ENCODE measurements at regions not wholly inside any gene's neighbourhood (a gene's known extent, or its start where the extent isn't known, plus 50 kb on each side); places are given as distances from the start of the nearest gene placed in this dataset.

DNA sequence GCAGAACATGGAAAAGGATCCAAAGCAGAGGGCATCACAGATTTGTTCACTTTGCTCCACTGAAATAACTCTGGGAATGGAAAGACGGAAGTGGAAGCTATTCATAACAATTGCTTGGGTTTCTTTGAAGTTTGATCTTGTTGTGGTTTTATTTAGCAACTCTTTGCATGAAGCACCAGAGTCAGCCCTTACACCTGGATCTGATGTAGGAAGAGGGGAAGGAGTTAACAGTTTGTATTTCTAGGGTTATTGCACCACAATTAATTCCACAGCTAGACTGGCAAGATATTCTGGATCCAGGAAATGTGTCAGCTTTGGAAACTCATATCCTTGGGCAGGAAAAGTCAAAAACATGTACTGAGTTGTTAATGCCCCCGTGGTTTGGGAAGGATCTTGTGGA lies 1143.4 kb downstream of the CNTNAP5 start:
- intact Hi-C loops (cut with DNase I) = no loop called here
- Histone ChIP-seq H3K4me3 (no peak overlapping the region), H3K27me3 (no peaks in the 10 kb centered on the region), H3K4me1 (ENCODE audit: insufficient read depth) (no peaks in the 10 kb centered on the region), H3K27ac (no peak overlapping the region), H3K9me3 (no peaks in the 10 kb centered on the region), H3K36me3 (no peaks in the 10 kb centered on the region)
- no peak for DNase-seq
- WGBS, 3 donors = 58 to 83% (median 62%) methylated on average over 2 of the region's 2 CpGs
- TF ChIP-seq, protein P1, sequence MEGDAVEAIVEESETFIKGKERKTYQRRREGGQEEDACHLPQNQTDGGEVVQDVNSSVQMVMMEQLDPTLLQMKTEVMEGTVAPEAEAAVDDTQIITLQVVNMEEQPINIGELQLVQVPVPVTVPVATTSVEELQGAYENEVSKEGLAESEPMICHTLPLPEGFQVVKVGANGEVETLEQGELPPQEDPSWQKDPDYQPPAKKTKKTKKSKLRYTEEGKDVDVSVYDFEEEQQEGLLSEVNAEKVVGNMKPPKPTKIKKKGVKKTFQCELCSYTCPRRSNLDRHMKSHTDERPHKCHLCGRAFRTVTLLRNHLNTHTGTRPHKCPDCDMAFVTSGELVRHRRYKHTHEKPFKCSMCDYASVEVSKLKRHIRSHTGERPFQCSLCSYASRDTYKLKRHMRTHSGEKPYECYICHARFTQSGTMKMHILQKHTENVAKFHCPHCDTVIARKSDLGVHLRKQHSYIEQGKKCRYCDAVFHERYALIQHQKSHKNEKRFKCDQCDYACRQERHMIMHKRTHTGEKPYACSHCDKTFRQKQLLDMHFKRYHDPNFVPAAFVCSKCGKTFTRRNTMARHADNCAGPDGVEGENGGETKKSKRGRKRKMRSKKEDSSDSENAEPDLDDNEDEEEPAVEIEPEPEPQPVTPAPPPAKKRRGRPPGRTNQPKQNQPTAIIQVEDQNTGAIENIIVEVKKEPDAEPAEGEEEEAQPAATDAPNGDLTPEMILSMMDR (IDR thresholded peaks at IDR 0.05) = no peak
- TF ChIP-seq EP300 (IDR thresholded peaks at IDR 0.05) (no peak), POLR2A (IDR thresholded peaks at IDR 0.05) (no peak)

GRCh38 chr2:125169022-125169763 lies 1144.1 kb downstream of the CNTNAP5 start:
- intact Hi-C loops (cut with DNase I) = no loop called here
- Histone ChIP-seq H3K27me3 (no peaks in the 10 kb centered on the region), H3K4me1 (ENCODE audit: insufficient read depth) (no peaks in the 10 kb centered on the region), H3K27ac (no peak overlapping the region), H3K9me3 (no peaks in the 10 kb centered on the region), H3K4me3 (no peak overlapping the region), H3K36me3 (no peaks in the 10 kb centered on the region)
- TF ChIP-seq, protein P1 (IDR thresholded peaks at IDR 0.05) = no peak
- TF ChIP-seq EP300 (IDR thresholded peaks at IDR 0.05) (no peak), POLR2A (IDR thresholded peaks at IDR 0.05) (no peak)
- 56 to 66% (median 57%) methylated on average over 6 of the region's 6 CpGs for WGBS, 3 donors
- DNase-seq = no peak

- no peak for DNase-seq
- Histone ChIP-seq H3K9me3 (no peaks in the 10 kb centered on the region), H3K36me3 (no peaks in the 10 kb centered on the region), H3K27ac (no peak overlapping the region), H3K4me3 (no peak overlapping the region), H3K4me1 (ENCODE audit: insufficient read depth) (no peaks in the 10 kb centered on the region), H3K27me3 (no peaks in the 10 kb centered on the region)
- 78 to 94% (median 92%) methylated on average over 3 of the region's 3 CpGs for WGBS, 3 donors
- TF ChIP-seq EP300 (IDR thresholded peaks at IDR 0.05) (no peak), POLR2A (IDR thresholded peaks at IDR 0.05) (no peak)
- TF ChIP-seq, protein P1 (IDR thresholded peaks at IDR 0.05) = no peak
- intact Hi-C loops (cut with DNase I) = no loop called here
Measured at GRCh38 chr2:125169764-125170146, 1144.7 kb downstream of the CNTNAP5 start.

- 77 to 94% (median 82%) methylated on average over 1 of the region's 1 CpG for WGBS, 3 donors
- H3K27ac ChIP-seq = no peak overlapping the region
- TF ChIP-seq POLR2A (IDR thresholded peaks at IDR 0.05) = no peak
- TF ChIP-seq, protein P1 (IDR thresholded peaks at IDR 0.05) = no peak
- TF ChIP-seq EP300 (IDR thresholded peaks at IDR 0.05) = no peak
- no peaks in the 10 kb centered on the region for H3K4me1 ChIP-seq (ENCODE audit: insufficient read depth)
- no peaks in the 10 kb centered on the region for H3K9me3 ChIP-seq
- no peak for DNase-seq
- no peaks in the 10 kb centered on the region for H3K36me3 ChIP-seq
- no peaks in the 10 kb centered on the region for H3K27me3 ChIP-seq
- intact Hi-C loops (cut with DNase I) = no loop called here
- no peak overlapping the region for H3K4me3 ChIP-seq
Measured at GRCh38 chr2:125172181-125172580, 1147.1 kb downstream of the CNTNAP5 start.
